ENCODE measurements at regions not wholly inside any gene's neighbourhood (a gene's known extent, or its start where the extent isn't known, plus 50 kb on each side); places are given as distances from the start of the nearest gene placed in this dataset.

DNA sequence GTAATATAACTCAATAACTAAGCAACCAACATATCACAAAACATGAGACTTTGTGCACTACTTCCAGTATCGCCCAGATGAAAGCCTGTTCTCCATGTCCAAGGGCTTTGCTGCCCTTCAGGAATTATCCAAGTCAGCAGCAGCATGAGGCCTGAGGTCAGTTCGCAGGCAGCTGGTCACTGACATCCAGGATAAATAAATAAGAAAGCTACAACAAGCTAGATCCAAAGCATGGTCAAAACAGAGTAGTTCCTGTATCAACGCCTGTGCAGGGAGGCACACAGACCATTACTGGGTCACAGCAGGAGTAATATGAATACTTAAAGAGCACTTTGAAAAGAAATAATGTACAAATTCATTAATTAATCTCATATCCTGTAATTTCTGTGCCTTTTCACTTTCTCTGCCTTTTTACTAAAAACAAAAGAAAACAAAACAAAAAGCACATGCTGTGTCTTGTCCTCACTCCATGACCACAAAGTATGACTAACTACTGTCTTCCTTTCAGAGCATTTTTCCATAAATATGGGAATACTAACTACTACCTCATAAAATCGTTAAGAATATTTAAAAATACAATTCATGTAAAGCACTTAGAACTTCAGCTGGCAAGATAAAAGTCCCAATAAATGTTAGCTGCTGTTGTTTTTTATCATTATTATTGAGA is 374.9 kb upstream of the IRAK1BP1 start:
- Histone ChIP-seq H3K4me2 (ENCODE audit: unreplicated experiment) (peak overlapping the region; percentile 18), H2AFZ (no peak overlapping the region), H3K9me2 (ENCODE audit: insufficient read depth) (no peaks in the 10 kb centered on the region), H3K4me3 (no peak overlapping the region), H3K36me3 (ENCODE audit: low read depth) (no peaks in the 10 kb centered on the region), H3K27me3 (replicated peaks; ENCODE audit: insufficient read depth) (no peaks in the 10 kb centered on the region), H3K9me3 (ENCODE audit: low read depth) (no peaks in the 10 kb centered on the region), H3F3A (ENCODE audit: insufficient read depth) (peaks cover 11% of the 10 kb centered on the region; the same call in 1 of the 2 replicates), H3K4me1 (ENCODE audit: insufficient read depth) (peaks cover 16% of the 10 kb centered on the region; the same call in 1 of the 2 replicates), H3K79me2 (ENCODE audit: insufficient read depth) (no peaks in the 10 kb centered on the region), H3K9ac (no peak overlapping the region), H3K27ac (no peak overlapping the region), H4K20me1 (ENCODE audit: insufficient read depth) (no peaks in the 10 kb centered on the region)
- peak; percentile 44 for DNase-seq
- TF ChIP-seq EZH2 (IDR thresholded peaks at IDR 0.05; ENCODE audit: insufficient read depth, poor library complexity, severe bottlenecking) (no peak), EZH2phosphoT487 (IDR thresholded peaks at IDR 0.05; ENCODE audit: insufficient read depth, low read depth) (no peak)
- WGBS, 2 experiments (ENCODE audit: low coverage in 1 of 2, low lambda C conversion rate in 2 of 2, missing lambda C conversion rate in 2 of 2), result 66 to 69% methylated on average over 4 of the region's 4 CpGs
- in situ Hi-C loops (cut with MboI), result no loop called here

DNA sequence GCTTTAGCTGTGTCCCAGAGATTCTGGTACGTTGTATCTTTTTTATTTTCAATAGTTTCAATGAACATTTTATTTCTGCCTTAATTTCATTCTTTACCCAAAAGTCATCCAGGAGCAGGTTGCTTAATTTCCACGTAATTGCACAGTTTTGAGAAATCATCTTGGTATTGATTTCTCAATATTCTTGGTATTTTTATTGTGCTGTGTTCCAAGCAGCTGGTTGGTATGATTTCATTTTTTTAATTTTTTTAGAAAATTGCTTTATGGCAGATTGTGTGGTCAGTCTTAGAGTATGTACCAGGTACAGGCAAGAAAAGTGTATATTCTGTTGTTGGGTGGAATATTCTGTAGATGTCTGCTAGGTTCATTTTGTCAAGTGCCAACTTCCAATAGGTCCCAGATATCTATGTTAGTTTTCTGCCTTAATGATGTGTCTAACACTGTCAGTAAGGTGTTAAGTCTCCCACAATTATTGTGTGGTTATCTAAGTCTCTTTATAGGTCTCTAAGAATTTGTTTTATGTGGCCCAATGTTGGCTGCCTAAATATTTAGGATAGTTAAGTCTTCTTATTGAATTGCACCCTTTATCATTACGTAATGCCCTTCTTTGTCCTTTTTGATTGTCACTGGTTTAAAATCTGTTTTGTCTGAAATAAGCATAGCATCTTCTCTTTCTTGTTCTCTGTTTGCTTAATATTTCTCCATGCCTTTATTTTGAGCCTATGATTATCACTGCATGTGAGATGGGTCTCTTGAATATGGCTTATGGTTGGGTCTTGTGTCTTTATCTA is 366.9 kb upstream of the IRAK1BP1 start:
- no peaks in the 10 kb centered on the region for H3K27me3 ChIP-seq (replicated peaks; ENCODE audit: insufficient read depth)

DNA sequence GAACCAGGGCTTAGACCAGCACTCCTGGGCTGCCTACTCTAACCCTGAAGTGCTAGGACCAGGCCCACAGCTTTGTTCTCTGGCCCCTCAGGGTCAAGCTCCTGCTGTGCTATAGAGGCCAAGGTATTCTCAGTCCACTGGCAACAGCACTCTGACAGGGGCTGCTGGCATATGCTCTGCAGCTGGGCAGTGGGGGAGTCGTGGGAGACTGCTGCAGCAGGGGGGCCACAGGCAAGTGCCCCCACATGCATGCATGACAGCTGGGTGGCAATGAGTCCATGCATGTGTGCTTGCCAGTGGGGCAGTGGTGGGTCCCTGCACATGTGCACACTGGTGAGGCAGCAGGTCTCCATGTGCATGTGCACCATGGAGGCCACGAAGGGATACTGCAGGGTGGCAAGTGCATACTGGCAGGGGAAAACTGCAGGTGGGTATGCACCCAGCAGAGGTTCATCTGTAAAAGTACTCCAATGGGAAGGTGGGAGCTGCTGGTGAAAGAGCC is 364.9 kb upstream of the IRAK1BP1 start:
- H3K27me3 ChIP-seq (replicated peaks; ENCODE audit: insufficient read depth), result no peaks in the 10 kb centered on the region
- no peak overlapping the region for H3K4me3 ChIP-seq
- H3K36me3 ChIP-seq (ENCODE audit: low read depth), result no peaks in the 10 kb centered on the region
- H3K4me1 ChIP-seq (ENCODE audit: insufficient read depth), result no peaks in the 10 kb centered on the region
- H3F3A ChIP-seq (ENCODE audit: insufficient read depth), result no peaks in the 10 kb centered on the region
- H3K9me2 ChIP-seq (ENCODE audit: insufficient read depth), result 0 out of 2 replicates have a peak, but pooled peaks cover 7% of the 10 kb centered on the region
- no peaks in the 10 kb centered on the region for H3K79me2 ChIP-seq (ENCODE audit: insufficient read depth)
- H3K27ac ChIP-seq, result no peak overlapping the region
- 44 to 47% methylated on average over 2 of the region's 2 CpGs for WGBS, 2 experiments (ENCODE audit: low coverage in 1 of 2, low lambda C conversion rate in 2 of 2, missing lambda C conversion rate in 2 of 2)
- H3K9ac ChIP-seq, result no peak overlapping the region
- no peak for TF ChIP-seq EZH2 (IDR thresholded peaks at IDR 0.05; ENCODE audit: insufficient read depth, poor library complexity, severe bottlenecking)
- no peak for TF ChIP-seq EZH2phosphoT487 (IDR thresholded peaks at IDR 0.05; ENCODE audit: insufficient read depth, low read depth)
- no peak overlapping the region for H2AFZ ChIP-seq
- H3K9me3 ChIP-seq (ENCODE audit: low read depth), result no peaks in the 10 kb centered on the region
- in situ Hi-C loops (cut with MboI), result no loop called here
- H3K4me2 ChIP-seq (ENCODE audit: unreplicated experiment), result no peak overlapping the region
- H4K20me1 ChIP-seq (ENCODE audit: insufficient read depth), result no peaks in the 10 kb centered on the region
- DNase-seq, result no peak

More for the DNA sequence above, 366.9 kb upstream of the IRAK1BP1 start:
- H3K36me3 ChIP-seq (ENCODE audit: low read depth), result no peaks in the 10 kb centered on the region
- H3K79me2 ChIP-seq (ENCODE audit: insufficient read depth), result no peaks in the 10 kb centered on the region
- no peaks in the 10 kb centered on the region for H3F3A ChIP-seq (ENCODE audit: insufficient read depth)
- H3K9ac ChIP-seq, result no peak overlapping the region
- no peak overlapping the region for H3K27ac ChIP-seq
- no peak overlapping the region for H3K4me3 ChIP-seq
- TF ChIP-seq EZH2 (IDR thresholded peaks at IDR 0.05; ENCODE audit: insufficient read depth, poor library complexity, severe bottlenecking) (no peak), EZH2phosphoT487 (IDR thresholded peaks at IDR 0.05; ENCODE audit: insufficient read depth, low read depth) (no peak)
- in situ Hi-C loops (cut with MboI), result no loop called here
- H2AFZ ChIP-seq, result no peak overlapping the region
- no peaks in the 10 kb centered on the region for H4K20me1 ChIP-seq (ENCODE audit: insufficient read depth)
- 0 out of 2 replicates have a peak, but pooled peaks cover 7% of the 10 kb centered on the region for H3K9me2 ChIP-seq (ENCODE audit: insufficient read depth)
- DNase-seq, result peak; percentile 4
- H3K4me2 ChIP-seq (ENCODE audit: unreplicated experiment), result no peak overlapping the region
- 39 to 47% methylated on average over 3 of the region's 3 CpGs for whole genome bisulfite sequencing, 2 experiments (ENCODE audit: low coverage in 1 of 2, low lambda C conversion rate in 2 of 2, missing lambda C conversion rate in 2 of 2)
- H3K4me1 ChIP-seq (ENCODE audit: insufficient read depth), result no peaks in the 10 kb centered on the region
- H3K9me3 ChIP-seq (ENCODE audit: low read depth), result no peaks in the 10 kb centered on the region

DNA sequence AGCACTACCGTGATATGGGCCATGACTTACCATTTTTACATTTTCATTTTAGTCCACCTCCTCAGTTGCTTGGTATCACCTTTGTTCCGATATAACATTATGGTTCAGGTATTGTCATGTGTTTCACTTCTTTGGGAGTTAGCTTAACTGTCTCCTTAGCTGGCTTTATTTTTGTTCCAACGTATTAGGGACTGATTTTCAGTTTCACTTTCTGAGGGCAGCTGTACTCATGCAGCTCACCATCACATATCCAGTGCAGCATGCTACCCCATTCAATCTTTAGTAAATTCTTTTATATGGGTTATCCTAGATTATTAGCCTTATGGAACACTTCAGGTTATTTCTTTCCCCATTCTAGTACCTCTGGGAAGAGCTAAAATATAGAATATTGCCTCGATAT is 362.2 kb upstream of the IRAK1BP1 start:
- in situ Hi-C loops (cut with MboI), result no loop called here
- Histone ChIP-seq H3K4me2 (ENCODE audit: unreplicated experiment) (no peak overlapping the region), H3K27me3 (replicated peaks; ENCODE audit: insufficient read depth) (no peaks in the 10 kb centered on the region), H3K4me3 (no peak overlapping the region), H4K20me1 (ENCODE audit: insufficient read depth) (no peaks in the 10 kb centered on the region), H3K27ac (no peak overlapping the region), H3K9me2 (ENCODE audit: insufficient read depth) (0 out of 2 replicates have a peak, but pooled peaks cover 7% of the 10 kb centered on the region), H3K9me3 (ENCODE audit: low read depth) (no peaks in the 10 kb centered on the region), H3K36me3 (ENCODE audit: low read depth) (no peaks in the 10 kb centered on the region), H3K79me2 (ENCODE audit: insufficient read depth) (no peaks in the 10 kb centered on the region), H3K4me1 (ENCODE audit: insufficient read depth) (no peaks in the 10 kb centered on the region), H3F3A (ENCODE audit: insufficient read depth) (no peaks in the 10 kb centered on the region), H3K9ac (no peak overlapping the region), H2AFZ (0 out of 2 replicates have a peak overlapping the region, but pooled peaks have one; percentile 20)
- no peak for DNase-seq
- 57 to 65% methylated on average over 4 of the region's 4 CpGs for WGBS, 2 experiments (ENCODE audit: low coverage in 1 of 2, low lambda C conversion rate in 2 of 2, missing lambda C conversion rate in 2 of 2)
- TF ChIP-seq EZH2phosphoT487 (IDR thresholded peaks at IDR 0.05; ENCODE audit: insufficient read depth, low read depth), result no peak
